NCI-H446 treated with DMSO at 0.1 percent for 48 hours (cell line): ENCODE measurements at regions not wholly inside any gene's neighbourhood (a gene's known extent, or its start where the extent isn't known, plus 50 kb on each side); places are given as distances from the start of the nearest gene placed in this dataset.
A peak's percentile ranks its signal among the peaks of the same experiment; 100 is the strongest.
"Not testable (repeated sequence)": the region's sequence is repeated elsewhere in the genome, so short reads cannot be mapped to it uniquely, and the experiment has no call there.

Experiments
- DNase-seq: peaks from one replicate; lab custom pipeline; 2025; lab: John Stamatoyannopoulos, UW

DNA sequence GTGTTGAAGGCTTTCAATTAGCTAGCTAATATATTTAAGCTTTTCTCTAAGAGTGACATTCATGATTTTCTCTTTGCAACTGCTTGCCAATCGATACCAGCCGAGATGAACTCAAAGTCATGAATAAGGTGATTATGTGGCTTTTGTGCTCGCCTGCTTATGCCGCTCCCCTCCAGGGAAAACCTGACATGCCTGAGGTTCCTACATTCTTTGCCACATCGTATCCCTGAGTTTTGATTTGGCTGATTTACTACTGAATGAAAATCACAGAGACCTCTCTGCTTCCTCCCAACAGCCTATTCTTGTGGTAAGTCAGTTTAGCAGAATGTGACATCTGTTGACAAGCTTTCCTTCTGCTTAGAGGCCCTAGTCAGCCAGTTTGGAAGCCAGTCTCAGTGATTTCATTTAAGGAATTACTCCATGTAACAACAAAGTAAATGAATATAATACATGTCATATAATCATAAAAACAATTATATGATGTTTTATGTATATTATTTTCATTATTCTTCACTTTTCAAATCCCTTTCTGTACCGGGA is 513.4 kb downstream of the CSNK1G3 start:
- no peak for DNase-seq

DNA sequence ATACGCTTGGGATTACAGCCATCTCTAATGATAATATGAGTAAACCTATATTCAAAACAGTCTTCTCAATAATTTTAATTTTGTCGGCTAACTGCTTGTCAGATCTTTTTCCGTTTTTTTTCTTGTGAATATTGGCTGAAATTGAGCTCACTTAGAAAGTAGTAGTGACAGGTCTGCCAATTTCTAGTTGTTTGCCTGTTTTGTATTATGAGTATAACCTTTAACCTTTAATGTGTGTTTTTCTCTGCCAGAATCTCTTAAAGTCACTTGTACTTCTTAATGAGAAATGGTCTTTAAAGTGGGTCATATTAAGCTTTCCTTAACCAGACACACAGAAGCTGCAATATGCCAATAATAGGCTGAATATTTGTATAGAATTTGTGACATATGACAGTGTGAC is 511.0 kb downstream of the CSNK1G3 start:
- DNase-seq, result no peak

DNA sequence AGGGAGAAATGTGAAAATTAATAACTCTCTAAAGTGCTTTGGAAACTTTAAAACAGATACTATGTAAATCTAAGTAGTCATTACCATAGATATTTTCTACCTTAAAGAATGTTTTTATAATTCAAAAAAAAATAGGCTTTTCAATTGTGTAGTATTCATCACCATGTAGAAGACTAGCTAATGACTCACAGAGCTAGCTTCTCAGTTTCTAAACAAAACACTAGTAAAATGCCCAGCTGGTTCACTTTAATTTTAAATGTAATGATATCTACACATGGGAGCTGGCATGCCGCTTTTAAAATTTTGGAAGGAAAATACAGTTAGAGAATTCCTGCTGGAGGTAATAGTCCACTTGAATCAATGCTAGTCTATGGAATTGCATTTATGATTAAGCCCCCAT is 509.8 kb downstream of the CSNK1G3 start:
- no peak for DNase-seq

DNA sequence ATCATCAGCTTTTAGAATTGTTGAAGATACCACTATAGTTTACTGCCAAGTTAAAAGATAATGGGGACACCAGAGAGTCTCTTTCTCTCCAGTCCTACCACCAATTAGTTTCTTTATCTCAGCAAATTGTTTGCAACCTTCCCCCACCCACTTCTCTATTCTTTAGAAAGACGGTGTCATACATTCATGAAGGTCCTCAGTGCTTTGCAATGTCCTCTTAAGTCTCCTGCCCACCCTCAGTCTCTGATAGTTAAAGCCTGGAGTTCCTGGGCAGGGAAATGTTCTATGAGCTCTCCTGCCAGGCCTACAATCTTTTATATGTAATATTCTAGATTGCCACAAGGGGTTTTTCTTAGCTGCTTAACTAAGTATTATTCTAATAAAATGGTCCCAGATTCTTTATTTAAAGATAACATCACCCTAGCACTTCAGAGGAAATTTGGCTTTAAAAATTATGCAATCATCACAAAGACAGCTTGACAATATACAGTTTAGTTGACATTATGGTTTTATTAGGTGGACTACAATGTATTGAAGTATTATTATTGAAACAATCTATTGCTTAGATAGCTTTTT is 509.2 kb downstream of the CSNK1G3 start:
- no peak for DNase-seq

DNA sequence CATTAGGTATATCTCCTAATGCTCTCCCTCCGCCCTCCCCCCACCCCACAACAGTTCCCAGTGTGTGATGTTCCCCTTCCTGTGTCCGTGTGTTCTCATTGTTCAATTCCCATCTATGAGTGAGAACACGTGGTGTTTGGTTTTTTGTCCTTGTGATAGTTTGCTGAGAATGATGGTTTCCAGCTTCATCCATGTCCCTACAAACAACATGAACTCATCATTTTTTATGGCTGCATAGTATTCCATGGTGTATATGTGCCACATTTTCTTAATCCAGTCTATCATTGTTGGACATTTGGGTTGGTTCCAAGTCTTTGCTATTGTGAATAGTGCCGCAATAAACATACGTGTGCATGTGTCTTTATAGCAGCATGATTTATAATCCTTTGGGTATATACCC is 505.3 kb downstream of the CSNK1G3 start:
- DNase-seq, result not testable (repeated sequence)

DNA sequence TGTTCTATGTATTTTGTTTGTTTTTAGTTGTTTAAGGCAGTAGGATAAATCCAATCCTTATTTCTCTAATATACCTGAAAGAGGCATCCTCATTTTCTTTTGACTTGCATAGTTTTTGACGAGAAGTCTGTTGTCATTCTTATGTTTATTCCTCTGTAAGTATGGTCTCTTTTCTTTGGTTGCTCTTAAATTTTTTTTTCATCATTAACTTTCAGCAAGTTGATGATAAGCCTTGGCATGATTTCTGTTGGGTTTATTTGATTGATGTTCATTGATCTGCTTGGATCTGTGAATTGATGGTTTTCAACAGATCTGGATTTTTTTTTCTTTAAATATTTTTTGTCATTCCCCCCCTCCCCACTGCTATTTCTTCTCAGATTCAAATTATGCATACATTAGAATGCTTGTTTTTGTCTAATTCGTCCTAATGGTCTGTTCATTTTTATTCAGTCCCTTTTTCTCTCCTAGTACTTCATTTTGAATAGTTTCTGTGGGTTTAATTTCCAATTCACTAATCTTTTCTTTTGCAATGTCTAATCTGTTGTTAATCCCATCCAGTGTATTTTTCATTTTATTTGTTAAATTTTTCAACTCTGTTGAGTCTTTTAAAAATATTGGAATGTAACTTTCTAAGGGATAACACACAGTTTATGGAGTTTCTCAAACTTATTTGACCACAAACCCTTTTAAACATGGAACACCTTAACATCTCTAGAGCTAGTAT is 495.9 kb downstream of the CSNK1G3 start:
- peak; percentile 17 for DNase-seq

DNA sequence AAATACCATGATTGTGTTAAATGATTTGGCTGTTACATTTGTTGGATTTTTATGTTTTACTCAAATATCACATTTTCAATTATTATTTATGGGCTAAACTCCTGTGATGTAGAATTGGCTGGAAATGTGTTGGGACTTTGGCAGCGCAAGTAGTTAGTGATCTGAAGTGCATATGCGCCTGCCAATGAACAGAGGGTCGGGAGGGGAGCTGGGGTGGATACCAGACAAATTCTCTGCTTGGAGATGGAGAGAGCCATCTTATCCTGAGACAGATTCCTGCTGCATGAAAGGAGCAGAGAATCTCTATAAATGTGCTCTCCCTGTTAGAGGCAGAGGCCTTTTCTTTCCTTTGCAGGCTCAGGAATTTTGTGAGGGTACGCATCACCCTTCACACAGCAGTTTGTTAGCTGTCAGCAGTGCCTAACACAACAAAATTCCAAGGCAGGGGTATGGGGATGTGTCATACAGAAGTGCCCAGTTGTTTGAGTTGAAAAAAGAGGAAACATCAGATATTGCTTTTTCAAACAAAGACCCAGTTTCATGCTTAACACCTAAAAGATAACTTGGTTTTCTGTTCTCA is 489.1 kb downstream of the CSNK1G3 start:
- peak; percentile 83 for DNase-seq

DNA sequence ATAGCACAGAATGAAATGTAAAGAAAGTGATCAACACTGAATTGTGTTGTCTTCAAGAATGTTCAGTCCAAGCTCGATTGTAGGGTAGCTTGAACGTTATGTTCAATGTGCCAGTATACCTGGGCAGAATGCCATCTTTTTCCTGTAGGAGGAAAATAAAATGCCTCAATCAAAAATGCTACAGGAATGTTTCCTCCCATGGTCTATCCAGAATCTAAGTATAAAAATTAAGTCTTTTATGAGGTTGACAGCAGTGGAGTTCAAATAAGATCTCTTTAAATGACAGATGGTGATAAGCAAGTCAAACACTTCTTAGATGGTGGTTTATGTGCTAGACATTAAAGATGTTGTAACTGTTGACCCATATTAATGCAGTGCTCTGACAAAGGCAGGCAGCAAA is 488.6 kb downstream of the CSNK1G3 start:
- DNase-seq, result peak; percentile 79

DNA sequence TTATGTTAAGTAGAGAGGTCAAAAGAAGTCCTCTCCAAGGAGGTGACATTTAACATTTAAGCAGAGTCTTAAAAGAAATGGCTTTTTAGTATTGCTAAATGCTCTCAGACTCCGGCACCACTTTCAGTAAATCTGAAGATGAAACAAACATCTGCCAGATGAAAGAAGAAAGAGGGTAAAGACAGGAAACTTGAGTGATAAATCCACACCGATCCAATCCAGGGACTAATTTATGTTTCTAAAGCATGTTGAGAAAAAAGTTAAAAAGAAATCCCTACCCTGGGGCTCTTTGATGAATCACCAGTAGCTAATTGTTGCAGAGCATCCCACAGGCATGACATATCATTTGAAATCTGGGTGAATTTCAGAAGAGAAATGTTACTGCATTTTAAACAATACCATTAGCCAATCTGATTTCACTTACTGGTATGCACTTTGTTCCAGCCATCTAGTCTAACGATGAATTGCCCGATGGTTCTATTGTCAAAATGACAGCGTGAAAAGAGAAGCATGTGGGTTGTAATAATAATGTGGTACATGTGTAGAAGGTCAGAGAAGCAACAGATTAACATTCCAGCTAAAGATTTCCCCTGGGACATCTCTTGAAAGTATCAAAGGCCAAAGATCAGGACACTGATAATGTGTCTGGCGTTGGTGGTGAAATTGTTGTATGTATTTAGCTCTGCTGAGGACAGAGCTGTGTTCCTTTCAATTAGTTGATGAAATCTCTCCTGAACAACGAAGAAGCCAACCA is 485.7 kb downstream of the CSNK1G3 start:
- DNase-seq, result no peak

DNA sequence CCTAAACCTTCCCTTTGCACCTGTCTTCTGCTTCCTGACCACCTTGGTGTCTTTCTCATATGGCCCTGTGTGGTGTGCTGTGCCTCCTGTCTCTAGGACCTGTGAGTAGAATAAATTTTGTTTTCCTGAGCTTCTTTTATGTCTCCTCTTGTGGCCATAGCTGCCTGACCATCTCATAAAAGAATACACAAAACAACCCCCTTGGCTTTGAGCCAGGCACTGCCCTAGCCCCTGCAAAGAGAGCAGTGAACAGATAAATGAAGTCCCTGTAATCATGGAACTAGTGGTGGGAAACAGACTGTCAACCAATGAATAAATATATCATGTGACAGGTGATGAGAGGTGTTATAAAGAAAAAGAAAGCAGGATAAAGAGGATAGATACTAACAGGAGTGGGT is 485.1 kb downstream of the CSNK1G3 start:
- DNase-seq, result no peak

DNA sequence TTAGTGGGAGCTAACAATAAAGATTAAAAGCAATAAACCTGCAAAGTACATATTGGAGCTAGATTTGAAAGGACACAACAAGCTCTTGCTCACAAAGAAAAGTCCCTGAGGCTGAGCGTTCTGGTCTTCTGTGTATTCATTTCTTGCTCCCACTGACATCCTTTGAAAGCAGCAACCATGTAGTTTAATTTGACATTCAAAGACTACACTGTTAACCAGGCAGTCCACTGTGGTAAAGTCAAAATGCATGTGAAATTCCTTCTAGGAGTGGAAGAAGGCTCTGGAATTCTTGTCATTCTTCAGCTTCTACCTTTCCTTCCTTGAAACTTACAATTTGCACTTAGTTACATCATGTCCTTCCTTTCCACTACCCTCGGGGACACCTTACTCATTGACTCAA is 480.7 kb downstream of the CSNK1G3 start:
- no peak for DNase-seq

DNA sequence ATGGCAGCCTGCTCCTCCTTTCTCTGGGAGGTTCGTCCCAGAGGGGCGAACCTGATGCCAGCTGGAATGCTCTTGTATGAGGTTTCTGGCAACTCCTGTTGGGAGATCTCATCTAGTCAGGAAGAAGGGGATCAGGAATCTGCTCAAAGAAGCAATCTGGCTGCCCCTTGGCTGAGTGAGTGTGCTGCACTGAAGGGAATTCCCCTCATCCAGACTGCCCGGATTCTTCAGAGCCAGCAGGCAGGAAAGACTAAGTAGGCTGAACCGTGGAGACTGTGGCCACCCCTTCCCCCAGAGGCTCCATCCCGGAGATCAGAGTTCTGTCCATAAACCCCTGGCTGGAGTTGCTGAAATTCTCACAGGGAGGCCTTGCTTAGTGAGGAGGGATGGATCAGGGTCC is 476.0 kb downstream of the CSNK1G3 start:
- DNase-seq, result no peak

DNA sequence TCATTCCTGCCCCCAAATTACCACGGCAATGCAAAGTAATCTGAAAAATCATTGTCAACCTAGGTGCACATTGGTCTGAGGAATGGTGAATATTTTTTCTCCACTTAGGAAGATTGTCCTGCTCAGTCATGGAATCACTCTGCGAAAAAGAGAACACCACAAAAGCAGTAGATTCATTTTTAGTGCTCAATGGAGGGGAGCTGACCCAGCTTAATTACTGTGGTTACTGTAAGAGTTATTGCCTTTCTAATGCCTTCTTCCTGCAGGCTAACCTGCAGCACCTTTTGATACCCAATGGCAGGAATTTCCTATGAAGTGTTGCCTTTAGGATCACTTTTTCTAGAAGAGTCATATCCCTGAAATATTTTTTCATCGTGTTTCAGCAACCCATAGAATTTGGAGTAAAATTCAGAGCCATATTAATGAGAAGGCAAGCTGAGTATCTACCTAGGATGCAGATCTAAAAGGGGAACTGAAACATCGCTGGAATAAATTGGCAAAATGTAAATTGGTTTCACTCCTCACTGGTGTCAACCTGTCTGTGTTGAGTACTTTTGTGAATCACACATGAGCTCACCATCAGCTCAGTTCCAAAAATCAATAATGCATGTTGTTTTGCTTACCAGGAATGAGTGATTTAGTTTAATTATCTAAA is 464.5 kb downstream of the CSNK1G3 start:
- no peak for DNase-seq

DNA sequence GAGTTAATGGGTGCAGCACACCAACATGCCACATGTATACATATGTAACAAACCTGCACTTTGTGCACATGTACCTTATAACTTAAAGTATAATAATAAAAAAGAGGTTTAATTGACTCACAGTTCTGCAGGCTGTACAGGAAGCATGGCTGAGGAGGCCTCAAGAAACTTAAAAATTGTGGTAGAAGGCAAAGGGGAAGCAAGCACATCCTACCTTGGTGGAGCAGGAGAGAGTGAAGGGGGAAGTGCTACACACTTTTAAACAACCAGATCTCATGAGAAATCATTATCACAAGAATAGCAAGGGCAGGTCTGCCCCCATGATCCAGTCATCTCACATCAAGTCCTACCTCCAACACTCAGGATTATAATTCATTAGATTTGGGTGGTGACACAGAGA is 463.5 kb downstream of the CSNK1G3 start:
- not testable (repeated sequence) for DNase-seq

DNA sequence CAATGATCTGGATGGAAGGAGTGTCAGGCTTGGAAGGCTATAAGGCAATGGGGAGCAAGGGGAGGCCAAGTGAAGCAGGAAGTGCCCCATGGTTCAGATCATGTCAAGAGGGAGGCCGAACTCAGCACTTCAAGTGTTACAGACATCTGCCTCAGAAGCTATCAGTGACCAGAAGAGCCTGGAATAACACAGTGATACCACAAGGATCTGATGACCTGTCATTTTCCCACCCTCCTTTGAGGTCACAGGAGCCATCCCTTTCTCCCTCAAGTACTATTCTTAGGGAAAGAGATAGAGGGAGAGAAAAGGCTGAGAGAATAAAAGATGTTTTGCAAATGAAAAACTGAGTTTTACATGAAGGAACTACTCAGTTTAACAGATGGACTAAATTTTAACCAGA is 454.8 kb downstream of the CSNK1G3 start:
- DNase-seq, result no peak

DNA sequence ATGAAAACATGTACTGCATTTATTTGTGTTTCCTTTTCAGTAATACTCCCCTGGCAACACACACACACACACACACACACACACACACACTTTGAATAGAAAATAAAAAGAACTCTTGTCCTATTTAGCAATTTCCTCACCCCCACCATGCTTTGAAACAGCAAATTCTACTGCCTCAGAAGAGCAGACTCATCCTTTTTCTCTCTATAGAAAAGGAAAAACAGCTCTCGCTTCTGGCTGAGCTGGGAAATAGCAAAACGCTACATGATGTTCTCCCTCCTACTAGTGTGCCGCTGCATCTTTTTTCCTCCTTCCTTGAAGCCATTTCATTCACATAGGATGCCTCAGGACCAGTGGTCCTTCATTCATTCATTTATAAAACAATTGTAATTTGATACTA is 453.6 kb downstream of the CSNK1G3 start:
- no peak for DNase-seq

DNA sequence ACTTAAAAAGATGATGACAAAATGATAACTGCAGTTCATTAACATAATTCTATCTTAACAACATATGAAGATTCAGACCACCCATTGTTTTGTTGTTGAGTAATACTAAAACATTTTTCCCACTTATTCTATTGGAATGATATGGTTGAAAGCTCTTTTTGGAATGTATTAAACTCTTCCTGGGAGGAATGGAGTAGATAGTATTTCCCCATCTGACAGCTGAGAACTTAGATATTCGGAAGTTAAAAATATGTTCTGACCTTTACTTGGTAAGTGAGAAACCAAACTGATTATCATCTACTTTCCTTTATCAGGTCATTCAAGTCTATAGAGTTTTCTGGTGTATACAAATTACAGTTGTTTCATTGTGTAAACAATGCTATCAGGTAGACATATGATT is 452.9 kb downstream of the CSNK1G3 start:
- DNase-seq, result no peak

DNA sequence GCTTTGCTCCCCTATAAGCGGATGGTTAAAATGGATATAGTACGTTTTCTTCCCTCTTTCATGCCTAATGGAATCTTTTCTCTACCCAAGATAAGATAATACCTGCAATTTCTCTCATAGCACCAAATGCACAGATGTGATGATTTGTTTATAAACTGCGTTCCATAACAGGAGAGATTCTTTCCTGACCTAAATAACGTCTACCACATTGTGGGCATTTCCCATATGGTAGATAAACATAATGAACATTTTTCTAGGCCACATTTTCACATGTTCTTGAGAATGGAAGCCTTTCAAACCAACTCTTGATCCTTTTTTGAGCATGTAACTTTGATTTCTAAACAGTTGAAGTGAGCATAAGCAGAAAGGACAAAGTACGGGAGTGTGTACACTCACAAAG is 448.5 kb downstream of the CSNK1G3 start:
- no peak for DNase-seq

DNA sequence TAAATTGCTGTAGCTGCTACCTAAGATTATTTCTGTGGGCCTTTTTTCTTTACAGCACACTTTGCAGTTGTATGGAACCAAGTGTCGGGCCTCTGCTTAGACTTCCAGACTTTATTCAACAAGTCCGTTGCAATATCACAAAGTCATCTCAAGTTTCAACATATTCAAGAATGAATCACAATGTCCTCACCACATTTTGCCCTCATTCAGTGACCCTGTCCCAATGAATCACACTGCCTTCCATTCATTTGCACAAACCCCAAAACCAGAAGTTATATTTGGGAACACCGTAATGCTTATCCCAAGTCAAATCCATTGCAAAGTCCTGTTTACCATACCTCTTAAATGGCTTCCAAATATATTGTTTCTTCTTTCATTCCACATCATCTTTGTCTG is 439.6 kb downstream of the CSNK1G3 start:
- DNase-seq, result no peak

DNA sequence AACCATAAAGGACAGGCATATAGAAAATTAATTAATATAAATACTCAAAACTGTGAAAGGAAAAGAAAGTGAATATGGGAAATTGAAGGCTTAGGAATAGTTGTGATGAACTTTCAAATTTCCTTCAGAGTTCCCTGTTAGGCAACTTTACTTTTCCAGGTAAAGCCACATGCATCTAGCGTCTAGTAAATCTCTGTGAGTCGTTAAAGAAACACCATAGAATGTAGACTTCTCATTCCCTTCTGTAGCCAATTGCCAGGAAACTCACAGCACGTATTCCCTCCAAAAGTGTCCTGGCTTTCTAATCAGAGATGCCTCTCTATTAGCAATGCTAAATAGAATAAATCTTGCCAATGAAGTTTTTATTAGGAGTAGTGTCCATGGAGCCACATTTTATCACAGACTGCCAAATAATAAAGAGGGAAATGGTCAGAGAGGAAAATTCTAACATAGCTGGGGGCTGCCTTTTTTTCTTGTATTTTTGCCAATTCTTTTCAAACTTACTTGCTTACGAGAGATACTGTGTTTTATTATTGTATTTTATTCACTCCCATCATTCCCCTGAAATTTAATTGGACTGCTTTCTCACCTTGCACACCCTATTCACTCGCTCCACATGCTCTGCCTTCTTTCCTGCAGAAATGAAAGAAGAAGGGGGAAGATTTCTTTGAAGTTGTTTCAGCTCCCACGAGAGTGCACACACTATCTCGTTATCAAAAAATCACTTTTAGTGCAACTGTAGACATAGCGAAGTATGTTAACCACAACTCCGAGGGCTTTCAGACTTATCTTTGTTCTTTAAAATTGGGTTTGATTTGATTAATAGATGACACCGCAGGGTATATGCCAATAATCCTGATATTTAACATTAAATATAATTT is 439.0 kb downstream of the CSNK1G3 start:
- no peak for DNase-seq

DNA sequence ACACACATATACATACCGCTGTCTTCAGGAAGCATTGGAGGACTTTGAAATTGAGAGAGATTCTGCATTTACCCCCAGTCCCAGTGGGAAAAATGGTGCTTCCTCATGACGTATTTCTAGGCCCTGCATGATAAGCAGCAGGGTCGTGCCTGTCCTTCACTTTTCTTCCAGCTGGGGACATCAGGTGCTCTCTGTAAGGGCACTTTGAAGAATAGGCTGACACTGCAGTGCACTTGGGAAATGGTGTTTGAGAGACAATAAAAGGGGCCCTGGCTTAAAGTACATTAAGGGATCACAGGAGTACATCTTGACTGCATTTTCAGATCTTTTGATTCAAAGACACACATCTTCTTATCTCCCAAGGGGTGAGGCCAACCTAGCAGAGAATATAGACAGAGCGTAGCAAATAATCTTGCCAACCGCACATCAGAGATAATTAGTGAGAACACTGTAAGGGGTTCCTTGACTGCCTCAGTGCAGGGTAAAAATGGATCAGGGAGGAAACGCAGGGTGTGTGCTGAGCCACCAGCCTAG is 437.9 kb downstream of the CSNK1G3 start:
- DNase-seq, result no peak
